ENCODE measurements at regions not wholly inside any gene's neighbourhood (a gene's known extent, or its start where the extent isn't known, plus 50 kb on each side); places are given as distances from the start of the nearest gene placed in this dataset.
"Not testable (repeated sequence)": the region's sequence is repeated elsewhere in the genome, so short reads cannot be mapped to it uniquely, and the experiment has no call there.

DNA sequence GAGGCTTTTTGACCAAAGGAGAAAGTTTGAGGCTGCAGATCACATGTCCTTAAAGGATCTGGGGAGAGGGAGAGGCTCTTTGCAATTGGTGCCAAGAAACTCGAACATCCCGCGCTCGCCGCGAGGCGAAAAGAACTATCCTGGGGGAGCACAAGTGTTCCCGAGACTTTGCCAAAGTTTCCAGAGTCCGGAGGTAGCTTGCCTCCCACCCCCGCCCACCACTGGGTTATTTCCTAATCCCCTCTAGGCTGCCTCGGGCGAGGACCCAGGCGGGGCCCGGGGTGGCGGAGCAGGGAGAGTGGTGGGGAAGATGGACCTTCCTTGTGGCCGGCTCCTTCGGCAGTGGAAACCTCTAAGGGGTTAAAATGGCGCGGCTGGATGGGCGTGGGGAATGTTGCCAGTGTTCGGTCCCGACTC lies 114.5 kb downstream of the KCNRG start:
- DNase-seq (ENCODE audit: low read depth in 3 of 3, low spot score in 1 of 3): no peak

GRCh38 chr13:50130123-50130946 lies 115.1 kb downstream of the KCNRG start:
- DNase-seq (ENCODE audit: low read depth in 3 of 3, low spot score in 1 of 3): no peak

GRCh38 chr13:50131920-50132903 lies 117.0 kb downstream of the KCNRG start:
- DNase-seq (ENCODE audit: low read depth in 3 of 3, low spot score in 1 of 3): no peak

DNA sequence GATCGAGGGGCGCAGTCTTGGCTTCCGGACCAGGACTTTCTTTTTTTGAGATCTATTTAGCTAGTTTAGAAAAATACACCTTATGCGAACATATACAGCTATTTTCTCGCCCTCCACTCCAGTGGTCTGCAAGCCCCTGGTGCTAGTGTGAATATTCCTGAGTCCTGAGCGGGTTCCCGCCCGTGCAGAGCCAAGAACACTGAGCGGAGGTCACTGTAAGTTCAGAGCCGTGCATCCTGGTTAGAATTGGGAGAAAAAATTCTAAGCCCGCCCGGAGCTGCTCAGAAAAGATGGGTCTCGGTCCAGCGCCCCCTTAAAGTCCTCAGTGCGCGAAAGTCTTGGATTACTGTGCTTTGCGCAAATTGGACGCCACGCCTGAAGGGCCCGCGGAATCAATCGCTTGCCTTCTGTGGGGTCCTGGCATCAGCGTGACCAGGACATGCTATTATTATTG lies 117.7 kb downstream of the KCNRG start:
- DNase-seq (ENCODE audit: low read depth in 3 of 3, low spot score in 1 of 3): no peak

GRCh38 chr13:50133358-50133953 lies 118.2 kb downstream of the KCNRG start:
- no peak for DNase-seq (ENCODE audit: low read depth in 3 of 3, low spot score in 1 of 3)

DNA sequence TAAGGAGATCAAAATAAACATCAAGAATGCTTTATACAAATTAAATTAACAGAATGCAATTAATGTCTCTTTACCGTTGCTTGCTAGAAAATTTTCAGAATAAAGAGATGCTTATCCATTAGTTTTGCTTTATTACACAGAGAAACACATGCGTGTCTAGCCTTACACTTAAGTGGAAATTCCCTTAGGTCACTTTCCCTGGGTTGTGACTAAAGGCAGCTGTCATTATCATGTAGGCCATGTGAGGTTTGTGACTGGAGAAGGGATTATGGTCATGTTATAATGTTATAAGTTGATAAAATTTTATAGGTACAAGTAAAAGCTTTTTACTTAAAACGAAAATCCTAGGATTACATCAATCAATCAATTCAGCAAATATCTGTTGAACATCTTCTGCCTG lies 121.0 kb downstream of the KCNRG start:
- DNase-seq (ENCODE audit: low read depth in 3 of 3, low spot score in 1 of 3): no peak

DNA sequence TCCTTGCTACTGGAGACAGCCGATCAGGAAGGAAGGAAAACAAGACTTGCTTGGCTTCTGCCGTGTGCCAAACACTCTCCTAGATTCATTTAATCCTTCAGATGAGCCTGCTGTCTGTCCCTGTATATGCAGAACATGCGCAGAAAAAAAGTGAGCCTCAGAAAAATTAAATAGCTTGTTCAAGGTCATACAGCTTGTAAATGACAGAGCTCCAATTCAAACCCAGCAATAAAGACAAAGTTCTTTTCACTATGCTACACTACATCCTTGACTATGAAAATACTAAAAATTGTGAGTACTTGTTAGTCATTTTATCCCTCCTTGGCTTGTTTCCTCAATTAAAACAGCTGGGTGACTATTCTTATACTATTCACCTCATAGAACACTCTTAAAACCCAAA lies 121.4 kb downstream of the KCNRG start:
- DNase-seq (ENCODE audit: low read depth in 3 of 3, low spot score in 1 of 3): no peak

DNA sequence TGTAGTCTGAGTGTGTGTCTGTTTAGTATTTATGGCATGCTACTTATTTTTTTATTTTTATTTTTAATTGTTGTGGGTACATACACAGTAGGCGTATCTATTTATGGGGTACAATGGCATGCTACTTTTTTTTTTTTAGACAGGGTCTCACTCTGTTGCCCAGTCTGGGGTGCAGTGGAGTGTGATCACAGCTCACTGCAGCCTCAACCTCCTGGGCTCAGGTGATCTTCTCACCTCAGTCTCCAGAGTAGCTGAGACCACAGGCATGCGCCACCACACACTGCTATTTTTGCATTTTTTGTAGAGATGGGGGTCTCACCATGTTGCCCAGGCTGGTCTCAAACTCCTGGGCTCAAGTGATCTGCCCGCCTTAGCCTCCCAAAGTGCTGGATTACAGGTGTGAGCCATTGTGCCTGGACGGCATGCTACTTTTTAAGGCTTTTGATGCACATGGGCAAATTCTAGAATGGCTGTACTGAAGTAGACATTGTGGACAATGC lies 124.2 kb downstream of the KCNRG start:
- DNase-seq (ENCODE audit: low read depth in 3 of 3, low spot score in 1 of 3): not testable (repeated sequence)

DNA sequence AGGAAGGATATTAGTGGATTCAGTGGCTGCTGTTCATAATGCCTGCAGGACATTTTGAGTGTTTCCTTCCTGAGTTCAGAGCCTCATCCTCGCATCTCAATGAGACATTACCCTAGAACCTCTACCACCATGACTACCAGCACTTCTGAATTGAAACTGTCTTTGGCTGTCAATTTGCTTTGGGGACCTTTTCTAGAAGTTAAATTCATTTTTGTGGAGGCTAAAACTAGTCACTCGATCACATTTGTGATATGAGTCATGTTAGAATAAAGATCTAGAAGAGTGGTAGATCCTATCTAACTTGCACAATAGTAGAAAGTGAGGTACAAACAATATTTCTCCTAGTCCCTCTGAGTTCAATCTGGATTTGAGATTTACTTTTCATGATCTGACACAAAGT lies 124.9 kb downstream of the KCNRG start:
- no peak for DNase-seq (ENCODE audit: low read depth in 3 of 3, low spot score in 1 of 3)

GRCh38 chr13:50140581-50141374 lies 125.5 kb downstream of the KCNRG start:
- no peak for DNase-seq (ENCODE audit: low read depth in 3 of 3, low spot score in 1 of 3)

- DNase-seq (ENCODE audit: low read depth in 3 of 3, low spot score in 1 of 3): no peak
Observed at GRCh38 chr13:50141375-50141975, 126.2 kb downstream of the KCNRG start.

DNA sequence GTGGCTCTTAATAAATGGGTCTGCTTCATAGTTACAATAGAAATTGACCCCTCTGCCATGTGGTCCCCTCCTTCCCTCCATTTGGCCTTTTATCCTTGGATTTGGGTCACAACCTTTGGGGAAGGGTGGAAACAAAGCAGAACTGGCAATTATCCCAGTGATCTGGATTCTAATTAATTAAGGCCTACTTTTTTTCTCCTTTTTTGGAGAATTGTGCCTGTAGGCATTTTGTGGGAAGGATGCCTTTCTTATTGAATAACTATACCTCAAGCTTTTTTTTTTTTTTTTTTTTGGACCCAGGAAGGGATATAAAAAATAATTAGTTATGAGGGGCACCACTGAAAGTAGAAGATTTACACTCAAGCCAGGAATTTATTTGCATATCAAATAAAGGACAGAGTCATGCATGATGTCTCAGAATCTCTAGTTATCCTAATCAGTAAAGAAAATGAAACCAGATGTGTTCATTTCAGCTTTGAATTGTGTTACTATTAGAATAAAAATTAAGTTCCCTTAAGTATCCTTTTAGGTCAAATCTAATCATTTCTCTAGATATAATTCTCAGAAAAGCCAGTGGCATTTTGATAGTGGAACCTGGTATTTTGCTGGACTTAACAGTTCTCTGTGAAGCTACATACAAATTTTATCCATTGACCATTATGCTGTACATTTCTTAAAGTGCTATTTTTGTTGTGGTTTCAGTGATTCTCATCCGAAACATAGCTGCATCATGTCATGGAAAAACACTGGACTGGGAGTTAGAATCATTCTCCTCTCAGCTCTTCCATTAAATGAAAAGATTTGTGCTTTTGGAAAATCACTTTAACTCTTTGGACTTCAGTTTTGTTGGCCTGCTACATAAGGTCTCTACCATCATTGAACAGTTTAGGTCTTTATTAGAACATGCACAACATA lies 129.3 kb downstream of the KCNRG start:
- no peak for DNase-seq (ENCODE audit: low read depth in 3 of 3, low spot score in 1 of 3)

DNA sequence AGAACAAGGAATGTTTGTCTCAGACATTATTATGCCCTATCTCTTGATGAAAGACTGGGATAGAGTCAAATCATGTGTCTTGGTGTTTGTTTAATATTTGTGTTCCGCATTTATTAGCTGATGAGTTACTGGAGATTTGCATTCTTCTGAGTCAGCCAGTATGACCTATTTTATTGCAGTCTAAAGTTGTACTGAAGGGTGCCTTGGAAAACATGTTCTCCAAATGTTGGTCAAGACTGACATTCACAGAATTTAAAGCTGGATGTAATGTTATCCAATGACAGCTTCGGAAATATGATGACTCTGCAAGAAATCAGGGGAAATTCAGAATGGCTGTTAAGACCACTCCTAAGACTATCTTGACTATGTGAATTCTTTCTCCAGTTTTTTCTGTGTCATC lies 134.0 kb downstream of the KCNRG start:
- DNase-seq (ENCODE audit: low read depth in 3 of 3, low spot score in 1 of 3): no peak

- DNase-seq (ENCODE audit: low read depth in 3 of 3, low spot score in 1 of 3): no peak
Observed at GRCh38 chr13:50149932-50150331, 134.7 kb downstream of the KCNRG start.

- DNase-seq (ENCODE audit: low read depth in 3 of 3, low spot score in 1 of 3): no peak
Observed at GRCh38 chr13:50152224-50152623, 137.0 kb downstream of the KCNRG start.

DNA sequence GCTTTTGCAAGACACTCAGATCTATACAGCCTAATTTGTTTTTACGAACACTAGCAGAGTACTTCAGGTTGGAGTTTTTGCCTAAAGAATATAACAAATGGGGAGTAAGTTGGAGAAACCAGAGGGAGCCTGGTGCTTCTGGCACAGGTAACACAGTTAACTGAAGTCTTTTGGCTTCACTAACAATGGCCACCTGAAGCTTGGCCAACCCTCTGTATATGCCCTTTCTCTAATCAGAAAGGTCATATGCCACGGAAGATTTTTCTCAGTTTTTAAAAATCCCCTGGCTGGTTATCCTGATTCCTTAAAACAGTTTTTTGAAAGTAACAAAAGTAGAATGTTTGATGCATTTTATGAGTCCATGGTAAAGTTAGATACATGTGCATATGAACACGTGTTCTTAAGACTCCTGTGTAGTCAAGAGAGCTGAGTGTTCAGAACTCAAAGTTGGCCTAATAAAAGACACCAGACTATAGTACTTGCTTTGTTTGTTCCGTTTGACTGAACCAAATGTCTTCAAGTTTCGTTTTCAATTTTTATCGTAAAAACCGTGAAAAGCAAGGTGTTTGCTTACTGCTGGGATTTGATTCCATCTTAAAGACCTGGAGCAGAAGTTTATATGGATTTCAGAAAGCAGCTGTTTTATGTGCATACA lies 137.5 kb downstream of the KCNRG start:
- DNase-seq (ENCODE audit: low read depth in 3 of 3, low spot score in 1 of 3): no peak

DNA sequence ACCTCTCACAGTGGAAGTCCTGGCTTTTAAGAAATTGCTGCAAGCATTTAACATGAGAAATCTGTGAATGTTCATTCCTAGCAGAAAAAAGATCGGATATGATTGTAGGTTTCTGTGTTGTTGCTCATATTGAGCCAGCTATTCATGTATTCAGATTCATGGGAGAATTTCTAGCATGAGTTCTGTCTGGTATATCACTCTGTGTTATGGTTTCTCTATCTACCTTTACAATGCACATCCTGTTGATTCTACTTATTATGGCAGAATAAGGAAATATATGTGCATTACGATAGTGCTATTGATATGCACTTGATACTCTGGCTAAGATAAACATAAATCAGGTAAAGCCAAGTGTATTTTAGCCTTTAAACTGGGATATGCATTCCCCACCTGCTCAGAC lies 138.2 kb downstream of the KCNRG start:
- DNase-seq (ENCODE audit: low read depth in 3 of 3, low spot score in 1 of 3): no peak

- DNase-seq (ENCODE audit: low read depth in 3 of 3, low spot score in 1 of 3): no peak
Observed at GRCh38 chr13:50153876-50154275, 138.6 kb downstream of the KCNRG start.

GRCh38 chr13:50154697-50155096 lies 139.5 kb downstream of the KCNRG start:
- no peak for DNase-seq (ENCODE audit: low read depth in 3 of 3, low spot score in 1 of 3)

Data from stimulated activated CD4-positive, alpha-beta T cell treated with anti-CD3 and anti-CD28 coated beads, TNF-alpha, amount 100 ng/mL, for 1 hour (primary cell).